CD4-positive, alpha-beta T cell treated with Interleukin-17A for 1 hour (primary cell): ENCODE measurements at regions not wholly inside any gene's neighbourhood (a gene's known extent, or its start where the extent isn't known, plus 50 kb on each side); places are given as distances from the start of the nearest gene placed in this dataset.

Experiments
- DNase-seq: peaks from one replicate; pipeline ENCODE4 v3.0.0-alpha.2; 2020

- no peak for DNase-seq
These were observed 340.5 kb upstream of the NECTIN3 start for GRCh38 chr3:110731148-110731547.

DNA sequence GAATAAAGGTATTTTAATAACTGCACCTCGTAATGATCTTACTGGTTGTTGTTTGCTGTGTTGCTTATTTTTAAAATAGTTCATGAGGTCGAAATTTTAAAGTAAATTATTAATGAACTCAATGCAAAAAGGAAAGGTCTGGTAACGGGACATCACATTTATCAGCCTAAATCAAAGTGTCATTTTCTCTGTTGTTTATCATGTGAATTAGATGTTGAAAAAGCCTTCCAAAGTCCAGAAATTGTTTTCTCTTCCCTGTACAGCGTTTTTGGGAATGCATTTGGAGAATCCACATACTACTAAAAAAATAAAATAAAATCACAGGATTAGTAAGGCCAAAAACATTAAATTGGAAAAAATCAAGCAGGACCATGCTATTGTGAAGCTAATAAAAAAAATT is 339.2 kb upstream of the NECTIN3 start:
- no peak for DNase-seq

DNA sequence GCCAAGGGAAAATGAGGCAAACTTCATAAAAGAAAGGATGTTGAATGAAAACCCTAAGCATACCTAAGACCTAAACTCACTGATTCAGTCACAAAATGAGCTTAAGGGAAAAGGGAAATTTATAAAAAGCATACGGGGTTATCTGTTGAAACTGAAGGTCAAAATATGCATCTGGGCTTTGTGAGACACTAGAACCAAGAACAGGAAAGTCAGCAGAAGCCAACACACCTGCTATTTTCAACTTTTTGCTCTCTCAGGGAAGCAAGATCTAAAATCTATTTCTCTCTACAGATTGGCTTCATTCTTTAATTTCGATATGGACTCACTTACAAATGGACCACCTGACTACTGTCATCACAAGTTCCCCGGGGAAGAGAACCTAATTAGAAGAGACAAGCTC is 338.6 kb upstream of the NECTIN3 start:
- no peak for DNase-seq

- DNase-seq: no peak
These were observed 337.1 kb upstream of the NECTIN3 start for GRCh38 chr3:110734524-110734923.

DNA sequence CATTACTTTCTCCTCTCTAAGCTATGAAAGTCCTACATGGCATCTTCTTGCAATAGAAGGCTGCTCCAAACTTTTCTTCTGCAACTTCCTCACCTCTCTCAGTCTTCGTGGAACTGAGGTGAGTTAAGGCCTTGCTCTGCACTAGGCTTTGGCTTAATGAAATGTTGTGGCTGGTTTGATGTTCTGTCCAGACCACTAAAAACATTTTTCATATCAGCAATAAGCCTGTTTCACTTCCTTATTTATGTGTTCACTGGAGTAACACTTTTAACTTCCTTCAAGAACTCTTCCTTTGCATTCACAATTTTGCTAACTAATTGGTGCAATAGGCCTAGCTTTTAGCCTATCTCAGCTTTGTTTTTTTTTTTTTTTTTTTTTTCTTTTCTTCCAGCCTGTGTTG is 335.3 kb upstream of the NECTIN3 start:
- DNase-seq: no peak

- DNase-seq: no peak
These were observed 333.1 kb upstream of the NECTIN3 start for GRCh38 chr3:110738531-110738930.

DNA sequence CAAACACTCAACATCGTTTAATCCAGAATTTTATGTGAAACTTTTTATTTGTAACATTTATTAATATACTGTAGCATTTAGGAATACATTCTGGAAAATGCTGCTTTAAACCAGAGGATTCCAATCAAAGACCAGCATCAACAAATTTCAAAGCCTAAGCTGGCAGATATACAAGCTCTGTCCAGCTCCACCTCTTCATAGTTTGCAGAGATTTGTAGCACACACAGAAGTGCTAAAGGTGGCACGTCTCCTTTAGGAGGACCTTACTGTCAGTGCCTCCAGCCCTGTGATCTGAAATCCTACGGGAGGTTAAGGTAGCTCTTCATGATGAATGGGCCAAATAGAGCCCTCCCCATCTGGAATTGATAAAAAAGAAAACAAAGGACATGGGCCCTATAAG is 329.7 kb upstream of the NECTIN3 start:
- DNase-seq: no peak

GRCh38 chr3:110743202-110743601 is 328.4 kb upstream of the NECTIN3 start:
- DNase-seq: no peak

DNA sequence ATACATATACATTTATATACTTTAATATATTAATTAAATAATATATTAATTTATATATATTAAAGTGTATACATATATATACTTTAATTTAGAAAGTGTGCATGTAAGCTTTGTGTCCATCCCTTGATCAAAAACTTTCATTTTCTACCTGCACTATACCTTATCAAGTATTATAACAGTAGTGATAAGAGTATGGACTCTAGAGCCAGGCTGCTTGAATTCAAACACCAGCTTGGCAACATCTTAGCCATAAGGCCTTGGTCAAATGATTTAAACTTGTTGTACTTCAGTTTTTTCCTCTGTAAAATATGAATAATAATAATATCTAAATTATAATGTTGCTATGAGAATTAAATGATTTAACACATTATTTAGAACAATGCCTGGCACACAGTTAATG is 327.6 kb upstream of the NECTIN3 start:
- DNase-seq: no peak

DNA sequence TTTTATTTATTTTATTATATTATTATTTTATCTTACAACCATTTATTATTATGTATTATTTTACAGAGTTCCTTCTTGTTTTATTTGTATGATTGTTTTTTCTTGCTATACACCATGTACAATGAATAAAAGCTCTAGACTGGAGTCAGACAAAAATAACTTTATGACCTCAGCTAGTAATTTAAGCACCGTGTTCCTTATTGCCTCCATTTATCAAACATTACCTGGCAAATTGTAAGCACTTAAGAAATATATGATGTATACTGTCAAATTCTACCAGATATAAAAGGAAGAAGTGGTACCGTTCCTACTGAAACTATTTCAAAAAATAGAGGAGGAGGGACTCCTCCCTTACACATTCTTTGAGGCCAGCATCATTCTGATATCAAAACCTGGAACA is 326.9 kb upstream of the NECTIN3 start:
- no peak for DNase-seq

- no peak for DNase-seq
These were observed 322.6 kb upstream of the NECTIN3 start for GRCh38 chr3:110749006-110749405.

- no peak for DNase-seq
These were observed 321.4 kb upstream of the NECTIN3 start for GRCh38 chr3:110750201-110750600.

DNA sequence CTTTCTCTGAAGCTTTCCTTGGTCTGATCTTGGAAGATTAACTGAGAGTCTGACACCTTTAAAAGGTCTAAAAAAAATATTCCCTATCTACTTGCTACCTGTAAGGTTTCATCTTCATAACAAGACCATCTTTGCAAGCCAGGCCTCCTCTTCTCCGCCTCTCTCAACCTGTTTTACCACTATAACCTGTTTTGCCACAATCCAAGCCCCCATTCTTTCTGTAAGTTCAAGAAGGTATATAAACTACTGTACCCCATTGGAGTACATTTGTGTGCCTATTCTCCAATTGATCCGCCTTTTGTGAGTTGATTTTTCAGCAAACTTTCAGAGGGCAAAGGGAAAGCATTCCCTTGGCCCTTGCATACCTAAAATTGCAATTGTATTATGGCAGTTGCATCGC is 319.3 kb upstream of the NECTIN3 start:
- DNase-seq: no peak

DNA sequence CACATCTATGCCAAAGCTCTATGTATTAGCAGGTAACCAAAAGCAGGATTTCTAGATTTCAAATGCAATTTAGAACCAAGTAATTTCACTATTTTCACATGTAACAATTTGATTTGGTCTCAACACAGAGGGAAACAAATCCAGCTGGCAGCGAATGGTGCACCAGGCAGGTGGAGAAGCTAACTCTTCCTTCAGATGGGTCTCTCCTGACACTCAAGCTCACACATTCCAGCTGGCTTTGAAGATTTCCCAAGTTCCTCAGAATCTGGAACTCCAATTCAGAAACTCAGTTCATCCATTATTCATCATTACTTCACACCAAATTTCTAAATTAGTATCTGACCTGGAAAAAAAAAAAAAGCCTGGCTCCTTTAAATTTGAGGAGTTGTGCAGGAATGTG is 318.1 kb upstream of the NECTIN3 start:
- no peak for DNase-seq

- DNase-seq: no peak
These were observed 317.3 kb upstream of the NECTIN3 start for GRCh38 chr3:110754212-110754916.

- DNase-seq: no peak
These were observed 316.3 kb upstream of the NECTIN3 start for GRCh38 chr3:110755345-110755744.

DNA sequence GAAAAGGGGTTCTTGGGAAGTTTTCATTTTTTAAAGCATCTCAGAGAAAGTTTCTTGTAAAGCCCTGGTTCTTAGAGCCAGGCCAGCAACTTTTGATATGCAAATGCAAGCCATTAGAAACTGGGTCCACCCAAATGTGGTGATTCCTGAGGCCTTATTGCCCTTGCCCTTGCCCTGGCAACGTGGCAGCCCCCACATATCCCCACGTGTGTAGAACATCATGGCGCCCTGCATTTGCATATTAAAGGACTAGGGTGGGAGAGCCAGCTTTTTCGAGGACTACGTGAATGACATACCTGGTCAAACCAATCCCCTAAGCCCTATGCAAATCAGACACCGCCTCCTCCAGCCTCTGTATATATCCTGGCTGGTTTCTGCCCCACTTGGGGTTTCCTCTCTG is 314.9 kb upstream of the NECTIN3 start:
- no peak for DNase-seq

DNA sequence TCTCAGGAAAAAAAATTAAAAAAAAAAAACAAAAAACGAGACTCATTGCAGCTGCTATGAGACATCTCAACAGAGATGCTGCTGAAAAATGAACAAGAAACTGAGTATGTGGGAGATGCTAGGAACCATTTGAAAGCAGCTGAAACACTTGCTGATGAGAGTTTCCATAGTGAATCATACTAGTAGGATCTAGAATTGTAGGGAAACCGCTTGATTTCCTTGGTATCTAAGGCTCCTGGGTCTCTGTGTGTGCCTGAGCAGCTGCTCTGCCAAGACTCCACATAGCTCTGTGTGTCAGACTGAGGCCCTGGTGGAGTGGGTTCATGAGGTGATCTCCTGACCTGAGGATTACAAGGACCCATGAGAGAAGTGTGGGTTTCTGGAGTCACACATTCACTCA is 313.4 kb upstream of the NECTIN3 start:
- no peak for DNase-seq

- no peak for DNase-seq
These were observed 304.5 kb upstream of the NECTIN3 start for GRCh38 chr3:110767156-110767555.

GRCh38 chr3:110767838-110768237 is 303.8 kb upstream of the NECTIN3 start:
- DNase-seq: no peak

GRCh38 chr3:110773413-110773954 is 298.1 kb upstream of the NECTIN3 start:
- DNase-seq: no peak

DNA sequence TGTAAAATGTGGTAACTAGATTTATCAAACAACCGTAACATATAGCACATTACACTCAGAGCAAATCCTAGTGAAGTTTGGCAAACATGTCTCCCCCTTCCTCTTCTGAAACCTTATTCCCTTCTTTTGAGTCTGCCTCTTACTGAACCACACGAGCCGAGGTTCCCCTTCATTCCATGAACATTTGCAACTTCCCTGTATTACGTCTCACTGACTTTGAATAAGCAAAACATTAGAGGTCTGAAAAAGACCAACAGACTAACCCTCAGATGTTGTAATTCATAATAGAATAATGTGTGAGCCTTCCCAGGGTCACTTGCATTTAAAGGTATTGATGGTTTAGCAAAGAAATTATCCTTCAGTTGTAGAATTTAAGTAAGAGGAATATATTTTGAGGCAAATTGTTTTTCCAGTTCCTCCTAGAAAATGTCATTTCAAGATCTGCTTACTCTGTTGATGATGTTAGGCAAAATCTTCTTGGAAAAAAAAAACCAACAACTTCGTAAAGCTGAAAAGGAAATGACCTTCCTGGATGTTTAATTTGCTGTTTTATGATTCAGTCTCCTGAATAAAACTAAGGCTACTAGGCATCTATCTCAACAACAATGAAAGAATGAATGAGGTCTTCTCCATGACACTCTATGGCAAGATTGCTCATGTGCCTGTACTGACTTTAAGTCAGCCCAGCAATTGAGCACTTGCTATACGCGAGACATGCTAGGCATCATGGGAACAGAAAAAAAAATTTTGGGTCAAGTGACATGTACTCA is 296.9 kb upstream of the NECTIN3 start:
- no peak for DNase-seq

GRCh38 chr3:110779581-110779980 is 292.0 kb upstream of the NECTIN3 start:
- DNase-seq: no peak

- no peak for DNase-seq
These were observed 288.1 kb upstream of the NECTIN3 start for GRCh38 chr3:110783541-110783940.
